ENCODE measurements at regions not wholly inside any gene's neighbourhood (a gene's known extent, or its start where the extent isn't known, plus 50 kb on each side); places are given as distances from the start of the nearest gene placed in this dataset.

DNA sequence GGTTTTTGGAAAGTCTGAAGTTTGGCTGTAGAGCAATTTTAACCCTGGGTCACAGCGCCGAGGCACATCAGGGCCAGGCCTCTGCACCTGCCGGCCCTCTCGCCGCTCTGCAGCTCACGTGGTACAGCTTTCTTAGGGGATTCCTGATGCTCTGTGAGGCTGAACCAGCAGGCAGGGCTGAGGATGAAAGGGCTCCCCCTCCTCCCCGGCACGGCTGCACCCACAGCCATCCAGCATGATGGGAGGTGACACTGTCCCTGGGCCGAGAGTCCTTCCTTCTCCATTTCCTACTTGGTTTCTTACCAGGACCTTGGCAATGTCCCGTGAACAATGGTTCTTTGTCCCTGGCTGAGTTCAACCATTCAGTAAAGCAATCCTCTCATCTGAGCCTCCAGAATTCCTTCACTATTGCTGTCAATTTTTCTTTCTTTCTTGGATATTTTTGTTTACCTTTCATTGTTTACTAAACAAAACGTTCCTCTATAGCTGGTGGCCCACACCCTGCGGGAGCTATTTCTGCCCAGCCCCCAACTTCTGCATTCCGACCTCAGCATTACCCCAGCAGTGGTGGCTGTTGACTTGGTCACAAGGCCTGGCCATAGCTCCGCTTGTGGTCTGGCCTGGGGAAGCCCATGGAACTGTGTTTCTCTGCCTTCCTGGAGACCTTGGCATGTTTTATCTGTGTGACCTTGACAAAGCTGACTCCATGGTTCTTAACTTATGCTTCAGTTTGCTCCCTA is 172.8 kb upstream of the B3GAT1 start:
- no peak for DNase-seq (ENCODE audit: low read depth in 3 of 3, low spot score in 1 of 3)

DNA sequence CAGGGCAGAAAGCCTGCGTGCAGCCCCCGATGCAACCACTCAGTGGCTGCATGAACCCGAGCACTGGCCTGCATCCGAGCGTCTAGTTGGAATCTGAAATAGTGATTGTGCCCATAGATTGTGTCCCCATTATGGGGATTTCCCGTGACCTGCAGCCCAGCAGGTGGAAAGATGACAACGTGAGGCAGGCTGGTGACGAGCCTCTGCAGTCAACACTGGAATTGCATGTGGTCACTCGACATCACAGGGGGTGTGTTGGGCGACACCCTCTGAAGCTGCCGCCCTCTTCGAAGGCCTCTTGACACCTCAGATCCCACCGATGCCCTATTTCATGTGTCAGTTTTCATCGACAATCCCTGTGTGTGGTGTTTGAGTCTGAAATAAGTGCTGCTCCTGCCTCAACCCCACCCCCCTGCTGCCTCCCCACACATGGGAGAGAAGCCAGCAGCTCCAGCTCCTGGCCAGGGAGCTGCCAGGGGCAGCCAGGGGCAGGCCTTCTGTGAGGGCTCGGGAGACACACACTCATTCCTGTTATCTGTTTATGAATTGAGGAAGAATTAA is 172.0 kb upstream of the B3GAT1 start:
- no peak for DNase-seq (ENCODE audit: low read depth in 3 of 3, low spot score in 1 of 3)

DNA sequence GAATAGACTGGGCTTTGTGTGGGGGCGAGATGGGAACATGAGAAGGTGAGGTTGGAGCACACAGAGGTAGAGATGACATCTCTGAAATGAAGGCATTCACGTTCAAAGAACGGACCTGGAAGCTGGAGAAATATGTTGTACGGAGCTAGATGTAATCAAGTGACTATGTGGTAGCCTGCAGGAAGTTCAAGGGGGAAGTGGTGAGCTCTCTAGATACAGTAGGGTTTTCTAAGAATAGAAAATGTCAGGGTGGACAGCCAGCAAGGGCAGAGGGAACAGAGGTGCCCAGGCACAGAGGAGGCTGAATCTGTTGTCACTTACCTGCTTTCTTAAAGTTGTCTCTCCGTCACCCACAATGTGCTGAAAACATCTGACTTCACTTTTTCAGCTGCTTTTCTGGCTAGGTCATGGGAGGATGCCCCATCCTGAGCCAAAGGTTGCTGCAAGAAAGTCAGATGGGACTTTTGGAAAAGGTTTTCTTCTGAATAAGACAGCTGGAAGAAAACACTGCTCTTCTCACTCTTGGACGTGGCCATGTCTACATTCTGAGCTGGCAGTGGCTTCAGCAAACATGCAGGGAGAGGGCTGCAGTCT is 171.5 kb upstream of the B3GAT1 start:
- DNase-seq (ENCODE audit: low read depth in 3 of 3, low spot score in 1 of 3) = no peak

DNA sequence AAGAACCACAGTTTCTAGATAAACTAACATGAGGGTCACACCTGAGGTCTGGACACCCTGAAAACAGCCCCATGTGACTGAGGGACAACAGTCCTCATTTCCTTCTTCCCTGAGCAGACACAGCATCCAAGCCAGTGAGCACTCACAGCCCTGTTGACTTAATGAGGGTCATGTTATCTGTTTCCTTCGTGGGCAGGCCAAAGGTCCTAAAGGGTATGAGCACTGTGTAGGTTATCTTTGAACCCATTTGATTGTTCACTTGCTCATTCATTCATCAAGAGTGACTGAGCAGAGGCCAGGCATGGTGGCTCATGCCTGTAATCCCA is 170.7 kb upstream of the B3GAT1 start:
- no peak for DNase-seq (ENCODE audit: low read depth in 3 of 3, low spot score in 1 of 3)

DNA sequence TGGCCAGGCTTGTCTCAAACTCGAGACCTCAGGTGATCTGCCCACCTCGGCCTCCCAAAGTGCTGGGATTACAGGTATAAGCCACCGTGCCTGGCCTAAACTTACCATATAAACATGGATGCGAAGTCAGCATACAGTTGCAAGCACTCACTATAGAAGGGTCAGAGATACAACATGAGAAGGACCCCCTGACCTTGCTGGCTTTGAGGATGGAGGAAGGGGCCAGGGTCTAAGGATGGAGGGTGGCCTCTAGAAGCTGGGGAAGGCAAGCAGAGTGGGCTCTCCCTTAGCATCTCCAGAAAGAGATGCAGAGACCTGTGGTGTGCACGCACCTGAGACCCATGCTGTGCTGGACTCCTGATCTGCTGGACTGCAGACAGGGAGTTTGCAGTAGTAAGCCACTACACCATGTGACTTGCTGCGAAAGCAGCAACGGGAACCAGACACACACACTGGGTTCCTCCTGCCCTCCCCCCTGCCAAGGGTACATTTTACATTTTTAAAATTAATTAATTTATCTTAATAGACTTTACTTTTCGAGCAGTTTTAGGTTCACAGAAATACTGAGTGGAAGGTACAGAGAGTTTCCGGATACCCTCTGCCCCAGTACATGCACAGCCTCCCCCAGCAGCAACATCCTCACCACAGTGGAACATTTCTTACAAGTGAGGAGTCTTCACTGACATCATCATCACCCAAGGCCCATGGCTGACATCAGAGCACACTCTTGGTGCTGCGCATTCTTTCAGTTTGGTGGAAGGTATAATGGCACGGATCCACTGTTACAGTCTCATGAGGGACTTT is 170.1 kb upstream of the B3GAT1 start:
- DNase-seq (ENCODE audit: low read depth in 3 of 3, low spot score in 1 of 3) = no peak

DNA sequence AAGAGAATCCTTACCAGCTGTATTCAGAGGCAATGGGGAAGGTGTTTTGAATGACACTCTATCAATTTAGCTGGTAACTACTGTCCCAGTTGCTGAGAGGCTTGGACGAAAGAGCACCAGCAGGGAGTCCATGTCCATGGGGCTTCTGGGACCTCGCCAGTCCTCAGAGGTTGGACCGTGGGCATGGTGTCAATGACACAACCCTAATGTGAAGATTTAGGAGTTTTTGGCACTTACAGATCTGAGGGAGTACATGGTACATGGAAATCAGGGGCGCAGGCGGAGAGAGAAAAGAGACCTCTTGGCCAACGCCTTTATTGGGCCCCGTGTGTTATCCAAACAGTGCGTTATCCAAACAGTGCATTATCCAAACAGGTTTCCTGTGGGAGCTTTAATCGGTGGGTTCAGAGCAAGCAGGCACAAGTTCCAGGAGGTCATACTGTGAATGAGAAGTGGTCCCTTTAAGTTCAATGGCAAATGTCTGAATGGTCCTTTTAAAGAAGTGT is 169.1 kb upstream of the B3GAT1 start:
- DNase-seq (ENCODE audit: low read depth in 3 of 3, low spot score in 1 of 3) = no peak

DNA sequence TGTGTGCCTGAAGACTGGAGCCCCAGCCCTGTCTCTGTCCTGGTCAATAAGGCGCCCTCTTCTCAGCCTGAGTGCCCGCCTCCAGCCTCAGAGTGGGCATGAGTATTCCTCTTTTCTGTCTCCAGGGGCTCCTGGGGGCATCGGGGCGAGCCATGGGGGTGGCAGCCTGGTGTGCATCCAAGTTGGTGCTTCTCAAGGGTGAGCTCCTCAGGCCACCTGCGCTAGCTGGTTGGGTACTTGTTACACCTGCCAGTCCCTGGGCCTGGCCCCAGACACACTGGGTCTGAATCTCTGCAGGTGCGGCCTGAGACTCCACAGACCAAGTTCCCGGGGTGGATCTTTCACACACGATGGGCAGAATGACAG is 168.6 kb upstream of the B3GAT1 start:
- no peak for DNase-seq (ENCODE audit: low read depth in 3 of 3, low spot score in 1 of 3)

DNA sequence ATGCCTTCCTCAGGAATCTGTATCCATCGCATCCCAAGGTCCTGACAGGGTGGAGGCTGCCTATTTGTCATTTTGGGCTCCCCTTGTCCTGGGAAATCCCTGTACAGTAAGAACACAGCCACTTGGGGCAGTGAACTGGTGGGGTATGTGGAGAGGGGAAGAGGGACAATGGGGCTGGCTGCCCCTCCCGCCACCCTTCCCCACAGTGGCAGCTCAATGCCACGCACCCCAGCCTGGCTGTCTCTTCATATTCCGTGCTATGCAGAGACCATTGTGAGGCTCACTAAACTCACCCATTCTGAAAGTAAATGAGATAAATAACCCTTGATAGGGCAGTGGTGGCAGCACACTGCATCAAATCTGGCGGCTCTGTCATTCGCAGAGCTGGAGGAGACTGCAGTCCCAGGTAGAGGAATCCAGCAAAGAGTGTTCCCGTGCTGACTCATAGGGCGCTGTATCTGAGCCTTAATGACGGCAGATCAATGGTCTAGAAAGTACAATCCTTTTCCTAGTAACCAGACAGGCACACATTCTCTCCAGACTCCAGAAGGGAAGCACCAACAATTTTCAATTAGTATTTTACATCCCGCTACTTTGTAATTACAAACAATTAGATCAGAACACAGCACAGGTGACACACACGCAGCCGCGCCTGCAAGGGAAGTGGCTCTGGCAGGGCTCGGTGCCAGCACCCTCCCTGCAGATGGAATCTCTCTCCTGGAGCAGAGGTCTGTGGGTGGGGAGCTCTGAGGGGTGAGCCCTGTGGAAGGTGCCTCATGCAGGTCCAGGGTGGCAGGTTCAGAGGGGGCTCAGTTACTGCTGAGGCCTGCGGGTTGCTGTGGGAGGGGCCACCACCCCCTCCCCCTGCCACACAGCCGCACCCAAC is 167.9 kb upstream of the B3GAT1 start:
- no peak for DNase-seq (ENCODE audit: low read depth in 3 of 3, low spot score in 1 of 3)

DNA sequence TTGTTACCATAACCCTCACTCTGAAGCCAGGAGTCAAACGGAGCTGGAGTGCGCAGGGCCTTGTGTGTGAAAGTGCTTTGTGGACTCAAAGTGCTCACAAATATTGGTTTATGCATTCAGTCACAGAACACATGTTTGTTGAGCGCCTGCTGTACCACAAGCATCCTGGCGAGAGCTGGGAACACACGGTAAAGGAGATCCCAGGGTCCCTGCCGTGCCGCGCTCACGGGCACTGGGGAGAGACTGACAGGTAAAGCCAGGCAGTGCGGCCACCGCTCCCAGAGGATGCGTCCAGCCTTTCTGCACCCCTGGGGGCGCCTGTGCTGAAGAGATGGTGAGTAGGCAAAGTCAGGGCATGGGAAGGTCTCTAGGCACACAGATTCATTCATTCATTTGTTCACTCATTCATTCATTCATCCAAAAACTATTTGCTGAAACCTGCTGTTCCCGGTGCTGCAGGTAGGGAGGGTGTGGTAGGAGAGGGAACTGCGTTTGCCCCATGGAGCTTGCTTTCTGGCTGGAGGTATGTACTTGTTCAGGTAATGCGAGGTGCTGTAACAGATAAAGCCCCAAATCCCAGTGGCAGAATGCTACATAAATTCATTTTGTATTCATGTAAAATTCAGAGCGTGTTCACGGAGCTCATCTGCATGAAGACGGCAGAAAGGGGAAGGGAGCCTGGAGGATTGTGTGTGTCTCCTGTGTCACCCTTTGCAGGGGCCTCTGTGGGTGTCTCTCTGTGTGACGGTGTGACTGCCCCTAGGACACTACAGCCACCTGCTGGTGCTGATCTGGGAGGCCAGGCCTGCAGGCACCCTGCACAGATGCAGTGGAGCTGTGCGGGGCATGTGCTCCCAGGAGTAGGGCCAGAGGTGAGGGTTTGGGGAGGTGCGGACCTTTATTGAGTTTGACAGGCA is 167.0 kb upstream of the B3GAT1 start:
- DNase-seq (ENCODE audit: low read depth in 3 of 3, low spot score in 1 of 3) = no peak

DNA sequence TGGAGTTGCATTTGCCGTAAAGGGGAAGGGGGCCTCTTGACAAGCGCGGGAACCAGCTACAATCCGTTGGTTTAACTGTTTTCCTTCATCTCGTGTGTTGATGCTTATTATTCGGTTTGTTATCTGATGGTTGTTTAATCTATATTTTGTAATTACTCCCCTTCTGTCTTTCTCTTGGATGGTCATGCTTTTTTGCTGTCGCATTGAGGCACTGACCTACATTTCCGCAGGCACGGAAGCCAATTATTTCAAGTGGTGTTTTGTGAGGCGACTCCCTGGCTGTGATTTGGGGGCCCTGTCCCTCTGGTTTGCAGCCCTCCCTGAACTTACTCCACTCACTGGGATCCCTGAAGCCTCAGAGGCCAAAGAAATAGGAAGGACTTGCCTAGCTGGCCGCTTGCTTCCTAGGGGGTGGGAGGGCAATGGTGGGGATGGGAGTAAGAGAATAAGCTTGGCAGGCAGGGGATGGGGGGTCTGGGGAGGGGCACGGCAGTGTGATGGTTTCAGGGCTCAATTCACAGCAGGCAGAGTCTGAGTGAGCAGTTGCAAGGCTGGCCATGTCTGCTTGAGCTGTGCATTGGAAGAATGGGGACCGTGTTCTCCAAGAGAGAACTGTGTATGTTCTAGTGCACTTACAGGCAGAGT is 165.8 kb upstream of the B3GAT1 start:
- no peak for DNase-seq (ENCODE audit: low read depth in 3 of 3, low spot score in 1 of 3)

DNA sequence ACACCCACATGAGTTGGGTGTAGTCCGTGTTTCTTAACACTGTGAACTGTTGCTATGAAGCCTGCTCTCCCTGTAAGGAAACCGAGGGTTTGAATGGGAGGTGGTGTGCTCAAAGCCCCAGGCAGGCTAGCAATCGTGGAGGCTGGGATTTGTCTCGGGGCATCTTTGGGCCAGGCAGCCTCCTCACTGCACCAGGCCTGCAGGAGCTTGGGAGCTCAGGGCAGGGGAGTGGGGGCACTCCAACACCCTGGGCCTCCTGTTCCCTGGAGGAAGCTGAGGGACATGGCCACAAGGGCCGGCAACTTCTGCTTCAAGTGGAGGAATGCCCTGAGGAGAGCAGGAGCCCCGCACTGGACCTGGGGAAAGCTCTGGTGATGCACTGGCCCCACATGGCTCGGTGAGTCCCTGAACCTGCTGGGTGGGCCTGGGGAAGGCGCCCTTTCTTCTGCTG is 164.7 kb upstream of the B3GAT1 start:
- DNase-seq (ENCODE audit: low read depth in 3 of 3, low spot score in 1 of 3) = no peak

DNA sequence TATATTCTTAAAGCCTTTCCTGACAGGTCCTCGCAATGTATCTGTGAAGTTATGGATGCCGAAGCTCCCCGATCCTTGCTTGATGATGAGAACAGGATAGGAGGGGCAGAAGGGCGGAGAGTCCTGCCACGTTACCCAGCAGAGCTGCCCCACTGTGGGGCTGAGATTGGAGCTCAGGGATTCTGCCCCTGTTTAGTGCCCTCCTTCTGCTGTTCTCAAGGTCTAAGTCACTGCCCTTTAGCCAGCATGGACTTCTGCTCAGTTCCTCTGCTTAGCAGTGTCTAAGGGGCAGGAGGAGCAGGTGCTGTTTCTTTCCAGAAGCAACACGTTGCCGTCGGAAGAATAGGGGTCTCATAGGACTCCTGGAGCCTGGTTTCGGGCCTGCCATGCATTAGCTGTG is 164.2 kb upstream of the B3GAT1 start:
- no peak for DNase-seq (ENCODE audit: low read depth in 3 of 3, low spot score in 1 of 3)

DNA sequence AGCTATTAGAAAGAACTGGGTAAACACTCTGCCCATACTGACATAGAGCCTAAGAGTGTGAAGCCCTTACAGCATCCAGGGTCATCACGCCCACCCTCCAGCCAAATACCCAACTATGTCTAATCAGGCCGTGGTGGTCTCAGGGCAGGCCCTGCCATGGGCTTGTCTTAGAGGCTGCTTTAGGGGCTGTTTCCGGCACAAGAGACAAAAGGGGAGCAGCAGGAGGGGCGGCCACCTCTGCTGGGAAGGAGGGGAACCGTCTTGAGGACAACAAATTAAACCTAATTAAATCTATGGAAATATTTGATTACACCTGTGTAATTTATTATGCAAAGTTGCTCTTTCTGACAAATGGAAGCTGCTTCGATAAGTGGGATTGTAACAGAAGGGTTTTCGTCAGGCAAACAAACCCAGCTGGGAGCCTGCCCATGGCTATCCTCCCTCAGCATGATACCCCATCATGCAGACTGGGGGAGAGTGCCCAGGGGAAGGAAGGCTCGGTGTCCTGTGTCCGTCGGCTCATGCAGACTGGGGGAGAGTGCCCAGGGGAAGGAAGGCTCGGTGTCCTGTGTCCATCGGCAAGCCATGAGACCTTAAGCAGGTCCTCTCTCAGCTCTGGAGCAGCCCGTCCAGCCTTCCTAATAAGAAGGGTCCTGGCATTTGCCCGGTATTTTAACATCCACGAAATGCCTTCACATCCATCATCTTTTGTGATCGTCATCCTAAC is 163.6 kb upstream of the B3GAT1 start:
- no peak for DNase-seq (ENCODE audit: low read depth in 3 of 3, low spot score in 1 of 3)

DNA sequence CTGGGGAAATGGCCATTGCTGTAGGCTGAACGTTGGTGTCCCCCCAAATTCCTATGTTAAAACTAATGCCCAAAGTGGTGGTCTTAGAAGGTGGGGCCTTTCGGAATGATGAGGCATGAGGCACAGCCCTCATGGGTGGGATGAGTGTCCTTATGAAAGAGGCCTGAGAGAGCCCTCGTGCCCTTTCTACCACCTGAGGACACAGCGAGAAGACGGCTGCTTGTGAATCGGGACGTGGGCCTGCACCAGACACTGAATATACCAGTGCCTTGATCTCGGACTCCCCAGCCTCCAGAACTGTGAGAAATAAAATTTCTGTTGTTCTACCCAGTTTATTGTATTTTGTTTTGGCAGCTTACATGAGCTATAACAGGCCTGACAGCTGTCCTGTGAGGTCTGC is 162.9 kb upstream of the B3GAT1 start:
- DNase-seq (ENCODE audit: low read depth in 3 of 3, low spot score in 1 of 3) = no peak

DNA sequence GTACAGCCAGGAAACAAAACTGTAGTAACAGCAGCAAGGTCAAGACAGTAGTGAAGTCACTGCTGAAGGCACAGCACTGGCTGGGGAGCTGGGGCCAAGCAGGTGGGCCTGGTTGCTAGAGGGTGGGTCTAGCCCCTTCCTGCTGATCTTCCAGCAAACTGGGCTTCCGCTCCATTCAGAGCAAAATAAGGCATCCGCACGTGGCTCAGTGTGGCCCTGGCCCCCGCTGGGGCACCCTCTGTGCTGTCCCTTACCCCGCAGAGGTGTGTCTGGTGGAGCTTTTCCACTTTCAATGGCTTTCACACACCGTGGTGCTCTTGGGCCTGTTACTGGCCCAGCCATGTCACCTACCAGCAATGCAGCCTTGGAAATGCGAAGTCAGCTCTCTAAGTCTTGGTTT is 162.4 kb upstream of the B3GAT1 start:
- DNase-seq (ENCODE audit: low read depth in 3 of 3, low spot score in 1 of 3) = no peak

DNA sequence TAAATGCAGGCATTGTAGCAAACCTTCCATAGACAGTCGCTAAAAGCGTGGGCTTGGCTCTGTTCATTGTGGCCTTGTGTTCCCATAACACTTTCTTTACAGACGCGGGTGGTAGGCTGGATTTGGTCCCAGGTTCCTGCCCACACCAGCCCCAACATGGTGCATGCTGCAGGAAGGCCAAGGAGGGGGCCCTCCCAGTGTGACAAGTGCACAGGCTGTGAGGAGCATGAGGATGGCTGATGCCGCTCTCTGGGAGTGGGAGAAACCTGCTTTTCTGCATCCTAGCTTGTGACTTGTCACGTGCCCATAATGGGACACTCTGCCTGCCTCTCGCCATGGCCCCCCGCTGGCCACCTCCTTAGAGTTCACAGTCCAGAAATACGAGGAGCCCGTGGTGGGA is 161.8 kb upstream of the B3GAT1 start:
- DNase-seq (ENCODE audit: low read depth in 3 of 3, low spot score in 1 of 3) = no peak

DNA sequence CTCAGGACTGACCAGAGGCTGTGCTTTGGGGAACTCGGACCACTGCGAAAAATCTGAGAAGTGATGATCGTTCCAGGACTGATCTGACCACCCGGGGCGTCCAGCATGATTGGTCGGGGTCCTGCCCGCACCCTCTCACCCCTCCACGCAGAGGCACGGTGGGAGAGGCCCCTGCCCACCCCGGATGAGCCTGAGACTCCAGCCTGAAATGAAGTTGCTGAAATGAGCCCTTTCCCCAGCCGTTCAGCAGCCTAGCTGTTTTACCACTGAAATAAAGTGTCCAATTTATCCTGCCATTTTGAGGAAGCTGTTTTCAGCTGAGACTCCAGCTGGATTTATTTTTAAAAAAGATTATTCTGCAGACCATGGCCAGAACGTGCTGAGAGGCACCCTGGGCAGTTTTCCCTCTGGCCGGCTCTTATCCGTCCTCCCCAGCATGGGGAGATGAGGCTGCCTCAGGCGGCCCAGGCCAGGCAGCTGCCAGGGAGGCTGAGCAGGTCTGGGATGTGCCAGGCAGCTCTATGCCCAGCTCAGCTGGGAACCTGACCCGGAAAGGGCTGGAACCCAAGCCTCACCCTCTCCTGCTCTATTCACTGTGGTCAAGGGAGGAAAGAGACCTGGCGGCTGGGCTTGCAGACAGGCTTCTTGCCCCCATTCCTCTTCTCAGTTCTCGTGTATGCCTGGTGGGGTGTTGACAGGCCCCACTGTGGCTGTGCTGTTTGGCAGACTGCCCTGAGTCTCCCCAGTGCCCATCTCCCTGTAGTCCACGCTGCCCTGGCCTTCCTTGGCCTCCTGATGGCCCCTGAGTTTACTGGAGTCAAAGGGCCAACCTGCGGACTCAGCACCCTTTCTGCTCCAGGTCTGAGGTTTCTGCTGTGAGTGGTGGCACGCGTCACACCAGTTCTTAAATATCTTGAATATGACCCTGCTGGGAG is 161.0 kb upstream of the B3GAT1 start:
- no peak for DNase-seq (ENCODE audit: low read depth in 3 of 3, low spot score in 1 of 3)

DNA sequence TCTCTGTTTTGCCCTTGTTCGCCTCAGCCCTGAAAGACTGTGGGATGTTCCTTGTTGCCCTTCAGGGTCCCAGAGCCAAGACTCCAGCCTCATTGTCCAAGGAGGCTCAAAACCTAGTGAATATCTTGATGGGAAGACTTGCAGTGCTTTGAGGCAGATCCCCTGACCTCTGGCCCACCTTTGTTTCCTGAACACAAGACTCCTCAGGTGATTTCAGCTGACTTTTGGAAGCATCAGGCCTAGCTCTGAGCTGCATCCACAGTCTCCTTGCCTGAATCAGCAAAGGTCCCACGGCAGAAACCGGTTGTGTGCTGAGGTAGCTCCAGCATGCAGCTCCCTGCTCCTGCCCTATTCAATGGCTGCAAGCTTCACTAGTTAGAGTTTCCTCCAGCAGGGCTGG is 159.3 kb upstream of the B3GAT1 start:
- no peak for DNase-seq (ENCODE audit: low read depth in 3 of 3, low spot score in 1 of 3)
